Brain microvascular endothelial cell (primary cell): ENCODE measurements at regions not wholly inside any gene's neighbourhood (a gene's known extent, or its start where the extent isn't known, plus 50 kb on each side); places are given as distances from the start of the nearest gene placed in this dataset.

Experiments used
- DNase-seq: peaks from one replicate; pipeline ENCODE4 v3.0.0-alpha.2; 2020
- H3K27ac ChIP-seq: fragments of 250-450 bp; sonication (Bioruptor Pico); 2 replicates; pipeline ENCODE4 v1.5.1; 2020; ENCODE audit warnings: mild to moderate bottlenecking, moderate library complexity
- H3K27me3 ChIP-seq: fragments of 250-450 bp; sonication (Bioruptor Pico); replicated peaks from 2 replicates; pipeline ENCODE4 v1.5.1; 2020; ENCODE audit warnings: mild to moderate bottlenecking
- H3K36me3 ChIP-seq: fragments of 250-450 bp; sonication (Bioruptor Pico); replicated peaks from 2 replicates; pipeline ENCODE4 v1.5.1; 2020; ENCODE audit warnings: mild to moderate bottlenecking
- H3K4me3 ChIP-seq: 2 replicates; pipeline ENCODE4 v1.5.1; 2011; ENCODE audit warnings: low read depth, mild to moderate bottlenecking, control low read depth, low read length, moderate library complexity
- in situ Hi-C: cut with HindIII; loops from 2 replicates; pipeline ENCODE4 v1.10.0; 2017; ENCODE audit warnings: low sequenced_read_pairs, low pct_ligation_motif_present
- TF ChIP-seq, protein P1 (sequence below): IDR thresholded peaks from 2 replicates; pipeline ENCODE4 v1.5.1; 2011; ENCODE audit warnings: low read depth, mild to moderate bottlenecking, moderate library complexity, low read length, control low read depth, inconsistent platforms; ENCODE audit errors: missing control alignments

DNA sequence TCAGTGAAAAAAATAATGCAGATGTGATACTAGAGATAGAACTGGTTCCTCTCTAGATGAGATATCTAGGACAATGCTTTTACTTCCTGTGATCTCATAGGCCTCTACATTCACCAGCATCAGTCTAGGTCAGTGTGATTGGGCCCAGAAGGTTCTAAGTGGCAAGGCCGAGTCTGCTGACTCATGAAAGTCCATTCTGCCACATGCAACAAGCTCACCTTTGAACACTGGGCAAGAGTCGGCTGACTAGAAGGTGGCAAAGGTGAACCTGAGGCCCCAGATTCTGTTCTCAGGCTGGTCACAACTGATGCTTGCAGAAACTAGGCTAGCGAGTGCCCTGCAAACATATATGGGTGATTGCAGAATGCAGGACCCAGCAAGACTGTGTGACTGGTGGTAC lies 105.7 kb upstream of the PLXNA4 start:
- DNase-seq = no peak
- Histone ChIP-seq H3K4me3 (no peak overlapping the region), H3K27me3 (no peaks in the 10 kb centered on the region), H3K36me3 (no peaks in the 10 kb centered on the region), H3K27ac (no peak overlapping the region)
- in situ Hi-C loops = no loop called here
- TF ChIP-seq, protein P1, sequence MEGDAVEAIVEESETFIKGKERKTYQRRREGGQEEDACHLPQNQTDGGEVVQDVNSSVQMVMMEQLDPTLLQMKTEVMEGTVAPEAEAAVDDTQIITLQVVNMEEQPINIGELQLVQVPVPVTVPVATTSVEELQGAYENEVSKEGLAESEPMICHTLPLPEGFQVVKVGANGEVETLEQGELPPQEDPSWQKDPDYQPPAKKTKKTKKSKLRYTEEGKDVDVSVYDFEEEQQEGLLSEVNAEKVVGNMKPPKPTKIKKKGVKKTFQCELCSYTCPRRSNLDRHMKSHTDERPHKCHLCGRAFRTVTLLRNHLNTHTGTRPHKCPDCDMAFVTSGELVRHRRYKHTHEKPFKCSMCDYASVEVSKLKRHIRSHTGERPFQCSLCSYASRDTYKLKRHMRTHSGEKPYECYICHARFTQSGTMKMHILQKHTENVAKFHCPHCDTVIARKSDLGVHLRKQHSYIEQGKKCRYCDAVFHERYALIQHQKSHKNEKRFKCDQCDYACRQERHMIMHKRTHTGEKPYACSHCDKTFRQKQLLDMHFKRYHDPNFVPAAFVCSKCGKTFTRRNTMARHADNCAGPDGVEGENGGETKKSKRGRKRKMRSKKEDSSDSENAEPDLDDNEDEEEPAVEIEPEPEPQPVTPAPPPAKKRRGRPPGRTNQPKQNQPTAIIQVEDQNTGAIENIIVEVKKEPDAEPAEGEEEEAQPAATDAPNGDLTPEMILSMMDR = no peak

GRCh38 chr7:132680590-132680989 lies 104.3 kb upstream of the PLXNA4 start:
- Histone ChIP-seq H3K4me3 (no peak overlapping the region), H3K27me3 (no peaks in the 10 kb centered on the region), H3K27ac (no peak overlapping the region), H3K36me3 (no peaks in the 10 kb centered on the region)
- no peak for DNase-seq
- TF ChIP-seq, protein P1 = no peak
- in situ Hi-C loops = no loop called here

- Histone ChIP-seq H3K4me3 (no peak overlapping the region), H3K27ac (no peak overlapping the region), H3K27me3 (no peaks in the 10 kb centered on the region), H3K36me3 (no peaks in the 10 kb centered on the region)
- TF ChIP-seq, protein P1 = no peak
- in situ Hi-C loops = no loop called here
- no peak for DNase-seq
These were observed 102.4 kb upstream of the PLXNA4 start for GRCh38 chr7:132678656-132679055.

GRCh38 chr7:132677918-132678317 lies 101.6 kb upstream of the PLXNA4 start:
- no peaks in the 10 kb centered on the region for H3K27me3 ChIP-seq
- no peak overlapping the region for H3K27ac ChIP-seq
- H3K4me3 ChIP-seq = no peak overlapping the region
- in situ Hi-C loops = no loop called here
- no peaks in the 10 kb centered on the region for H3K36me3 ChIP-seq
- TF ChIP-seq, protein P1 = no peak
- DNase-seq = no peak

DNA sequence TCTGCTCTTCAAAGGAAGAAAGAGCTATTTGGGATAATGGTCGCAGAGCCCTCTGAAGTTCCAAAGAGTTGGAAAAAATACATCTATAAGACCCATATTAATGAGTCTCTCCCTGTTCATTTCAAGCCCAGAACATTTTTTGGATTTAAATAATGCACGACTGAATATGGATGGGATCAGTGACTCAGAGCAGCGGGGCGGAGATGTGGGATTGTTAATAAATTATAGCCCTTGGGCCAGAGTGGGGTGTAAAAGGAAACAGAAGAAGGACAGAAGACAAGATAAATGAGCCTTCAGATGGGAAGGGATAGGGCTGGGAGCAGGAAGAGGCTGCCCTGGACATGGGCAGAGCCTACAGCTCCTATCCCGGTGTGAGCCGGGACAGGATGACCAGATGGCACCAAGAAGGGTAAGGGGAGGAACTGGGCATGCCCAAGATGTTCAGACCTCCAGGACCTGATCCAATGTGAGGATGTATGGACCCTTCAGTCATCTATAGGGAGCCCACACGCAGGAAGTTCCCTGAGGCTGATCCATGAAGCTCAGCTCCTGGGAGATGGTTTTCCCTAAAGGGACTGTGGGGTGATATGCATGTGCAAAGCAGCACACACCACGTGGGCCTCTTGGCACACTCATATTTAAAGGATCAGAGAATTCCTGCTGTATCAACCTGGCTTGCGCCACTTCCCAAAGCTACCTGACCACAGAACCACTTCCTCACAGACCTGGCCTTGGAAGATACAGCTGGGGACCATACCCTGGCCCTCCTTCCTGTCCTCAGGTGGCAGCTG lies 96.1 kb upstream of the PLXNA4 start:
- no peaks in the 10 kb centered on the region for H3K27me3 ChIP-seq
- DNase-seq = no peak
- in situ Hi-C loops = no loop called here
- no peaks in the 10 kb centered on the region for H3K36me3 ChIP-seq
- no peak overlapping the region for H3K27ac ChIP-seq
- TF ChIP-seq, protein P1 = no peak
- no peak overlapping the region for H3K4me3 ChIP-seq

- TF ChIP-seq, protein P1 = no peak
- H3K27ac ChIP-seq = no peak overlapping the region
- no peaks in the 10 kb centered on the region for H3K27me3 ChIP-seq
- H3K4me3 ChIP-seq = no peak overlapping the region
- no peaks in the 10 kb centered on the region for H3K36me3 ChIP-seq
- no peak for DNase-seq
- in situ Hi-C loops = no loop called here
These were observed 90.5 kb upstream of the PLXNA4 start for GRCh38 chr7:132666774-132667172.
